ENCODE measurements at regions not wholly inside any gene's neighbourhood (a gene's known extent, or its start where the extent isn't known, plus 50 kb on each side); places are given as distances from the start of the nearest gene placed in this dataset.
"Not testable (repeated sequence)": the region's sequence is repeated elsewhere in the genome, so short reads cannot be mapped to it uniquely, and the experiment has no call there.

DNA sequence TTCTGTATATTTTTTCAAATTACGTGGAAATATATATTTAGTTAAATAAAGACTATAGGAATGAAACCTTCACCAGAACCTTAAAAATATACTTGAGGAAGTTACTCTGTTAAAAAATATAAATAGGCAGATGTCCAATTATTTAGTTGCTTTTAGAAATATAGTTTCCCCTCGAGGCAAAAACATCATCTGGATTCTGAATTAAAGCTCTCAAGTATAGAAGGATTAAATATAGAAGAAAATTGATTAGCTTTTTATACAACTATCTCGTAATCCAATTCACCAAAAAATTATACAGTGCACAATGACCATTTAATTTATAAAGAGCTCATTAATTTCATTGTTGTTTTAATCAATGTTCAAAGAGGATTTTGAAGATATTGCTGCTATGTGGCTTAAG is 601.4 kb downstream of the GABRG2 start:
- H3K4me1 Mint-ChIP-seq: no peaks in the 10 kb centered on the region
- H3K36me3 Mint-ChIP-seq (ENCODE audit: low read depth): no peaks in the 10 kb centered on the region
- ATAC-seq (no peak), DNase-seq (no peak)
- no peak overlapping the region for H3K27ac Mint-ChIP-seq
- peaks cover 6% of the 10 kb centered on the region for H3K9me3 Mint-ChIP-seq
- H3K27me3 Mint-ChIP-seq: no peaks in the 10 kb centered on the region
- no peak overlapping the region for H3K4me3 Mint-ChIP-seq

DNA sequence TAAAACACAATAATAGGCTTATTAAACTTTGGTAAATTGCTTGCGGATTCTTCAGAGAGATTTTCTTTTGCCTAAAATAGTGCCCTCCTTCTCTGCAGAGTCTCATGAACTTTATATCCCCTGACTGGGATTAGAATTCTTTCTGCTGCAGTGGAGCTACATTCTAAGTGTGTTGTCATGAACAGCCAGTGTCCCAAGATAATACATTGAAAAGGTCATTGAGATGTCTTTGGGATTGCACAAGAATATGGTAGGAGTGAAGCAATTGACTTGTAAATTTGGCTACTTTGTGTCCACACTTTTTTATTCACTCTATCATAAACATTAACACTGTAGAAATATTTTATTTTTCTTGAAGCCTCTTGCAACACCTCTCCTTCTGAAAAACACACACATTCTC is 604.5 kb downstream of the GABRG2 start:
- no peak overlapping the region for H3K27ac Mint-ChIP-seq
- H3K9me3 Mint-ChIP-seq: peaks cover 10% of the 10 kb centered on the region
- DNase-seq: no peak
- H3K36me3 Mint-ChIP-seq (ENCODE audit: low read depth): no peaks in the 10 kb centered on the region
- no peak for ATAC-seq
- no peaks in the 10 kb centered on the region for H3K4me1 Mint-ChIP-seq
- H3K4me3 Mint-ChIP-seq: no peak overlapping the region
- H3K27me3 Mint-ChIP-seq: no peaks in the 10 kb centered on the region

DNA sequence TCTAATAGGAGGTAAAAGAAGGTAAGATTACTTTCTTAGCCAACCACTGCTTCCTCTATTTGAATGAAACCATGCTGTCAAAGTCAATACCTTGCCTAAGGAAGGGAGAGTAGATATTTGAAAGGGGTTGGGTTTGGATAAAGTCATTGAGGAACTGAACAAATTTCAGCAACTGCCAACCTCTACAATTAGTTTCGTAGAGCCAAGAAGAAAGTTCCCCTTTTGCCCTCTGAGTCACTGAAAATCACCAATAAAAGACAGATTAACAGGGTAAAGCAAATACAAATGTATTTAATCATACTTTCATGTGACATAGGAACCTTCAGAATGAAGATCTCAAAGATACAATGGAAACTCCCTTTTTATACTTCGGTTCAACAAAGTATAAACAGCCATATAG is 615.7 kb downstream of the GABRG2 start:
- H3K4me3 Mint-ChIP-seq: no peak overlapping the region
- no peaks in the 10 kb centered on the region for H3K27me3 Mint-ChIP-seq
- no peak overlapping the region for H3K27ac Mint-ChIP-seq
- no peaks in the 10 kb centered on the region for H3K36me3 Mint-ChIP-seq (ENCODE audit: low read depth)
- no peak for ATAC-seq
- no peaks in the 10 kb centered on the region for H3K4me1 Mint-ChIP-seq
- DNase-seq: no peak
- H3K9me3 Mint-ChIP-seq: peaks cover 24% of the 10 kb centered on the region

DNA sequence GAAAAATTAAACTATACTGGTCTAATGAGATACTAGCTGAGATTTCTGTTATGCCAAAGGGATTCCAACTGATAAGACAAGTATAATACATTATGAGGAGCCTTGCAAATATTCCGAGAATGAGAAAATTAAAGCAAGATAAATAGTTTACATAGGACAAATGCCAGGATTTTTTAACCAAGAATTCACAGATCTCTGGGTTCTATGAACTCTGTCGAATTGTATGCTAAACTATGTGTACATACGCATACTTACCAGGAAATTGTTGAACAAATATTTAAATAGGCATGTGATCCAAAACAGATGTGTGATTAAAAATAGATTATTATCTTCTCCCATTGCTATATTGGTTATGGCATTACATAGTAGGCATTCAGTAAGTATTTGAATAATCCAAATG is 616.6 kb downstream of the GABRG2 start:
- ATAC-seq (no peak), DNase-seq (no peak)
- no peaks in the 10 kb centered on the region for H3K27me3 Mint-ChIP-seq
- no peak overlapping the region for H3K4me3 Mint-ChIP-seq
- H3K4me1 Mint-ChIP-seq: no peaks in the 10 kb centered on the region
- peaks cover 24% of the 10 kb centered on the region for H3K9me3 Mint-ChIP-seq
- H3K27ac Mint-ChIP-seq: no peak overlapping the region
- H3K36me3 Mint-ChIP-seq (ENCODE audit: low read depth): no peaks in the 10 kb centered on the region

DNA sequence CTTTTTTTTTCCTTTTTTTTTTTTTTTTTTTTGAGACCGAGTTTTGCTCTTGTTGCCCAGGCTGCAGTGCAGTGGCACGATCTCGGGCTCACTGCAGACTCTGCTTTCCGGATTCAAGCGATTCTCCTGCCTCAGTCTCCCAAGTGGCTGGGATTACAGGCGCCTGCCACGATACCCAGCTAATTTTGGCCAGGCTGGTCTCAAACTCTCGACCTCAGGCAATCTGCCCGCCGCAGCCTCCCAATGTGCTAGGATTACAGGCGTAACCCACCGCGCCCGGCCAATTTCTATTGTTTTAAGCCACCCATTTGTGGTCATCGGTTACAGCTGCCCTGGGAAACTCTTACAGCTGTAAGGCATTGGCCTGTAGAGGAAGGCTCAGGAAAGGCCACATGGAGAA is 617.7 kb downstream of the GABRG2 start:
- H3K4me3 Mint-ChIP-seq: no peak overlapping the region
- H3K27me3 Mint-ChIP-seq: no peaks in the 10 kb centered on the region
- ATAC-seq (no peak), DNase-seq (no peak)
- H3K4me1 Mint-ChIP-seq: no peaks in the 10 kb centered on the region
- H3K27ac Mint-ChIP-seq: no peak overlapping the region
- H3K9me3 Mint-ChIP-seq: peaks cover 20% of the 10 kb centered on the region
- H3K36me3 Mint-ChIP-seq (ENCODE audit: low read depth): no peaks in the 10 kb centered on the region

DNA sequence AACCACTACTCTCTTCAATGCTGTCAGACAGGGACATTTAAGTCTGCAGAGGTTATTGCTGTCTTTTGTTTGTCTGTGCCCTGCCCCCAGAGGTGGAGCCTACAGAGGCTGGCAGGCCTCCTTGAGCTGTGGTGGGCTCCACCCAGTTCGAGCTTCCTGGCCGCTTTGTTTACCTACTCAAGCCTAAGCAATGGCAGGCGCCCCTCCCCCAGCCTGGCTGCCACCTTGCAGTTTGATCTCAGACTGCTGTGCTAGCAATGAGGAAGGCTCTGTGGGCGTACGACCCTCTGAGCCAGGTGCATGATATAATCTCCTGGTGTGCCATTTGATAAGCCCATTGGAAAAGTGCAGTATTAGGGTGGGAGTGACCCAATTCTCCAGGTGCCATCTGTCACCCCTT is 628.7 kb downstream of the GABRG2 start:
- H3K36me3 Mint-ChIP-seq (ENCODE audit: low read depth); DNase-seq; H3K4me1 Mint-ChIP-seq; H3K27ac Mint-ChIP-seq; ATAC-seq; H3K4me3 Mint-ChIP-seq; H3K27me3 Mint-ChIP-seq: not testable (repeated sequence)
- H3K9me3 Mint-ChIP-seq: peaks cover 14% of the 10 kb centered on the region

DNA sequence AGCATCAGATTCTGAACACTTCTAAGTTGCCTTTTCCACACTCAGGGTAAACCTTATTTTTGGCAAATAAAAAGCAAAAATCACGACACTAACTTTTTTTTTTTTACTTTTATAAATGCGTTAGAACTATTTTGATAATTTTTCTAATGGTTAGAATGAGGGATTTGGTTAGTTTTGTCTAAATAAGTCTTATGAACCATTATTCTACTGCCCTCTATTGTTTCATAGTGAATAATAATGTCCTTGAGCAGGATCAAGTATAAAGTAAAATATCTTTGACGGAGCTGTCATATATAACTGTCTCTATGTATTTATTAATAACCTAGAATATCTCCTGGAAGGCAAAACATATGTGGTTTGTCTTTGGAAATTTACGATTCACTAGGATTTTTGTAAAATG is 631.8 kb downstream of the GABRG2 start:
- Mint-ChIP-seq H3K4me1 (no peaks in the 10 kb centered on the region), H3K9me3 (peaks cover 14% of the 10 kb centered on the region), H3K27ac (no peak overlapping the region), H3K36me3 (ENCODE audit: low read depth) (no peaks in the 10 kb centered on the region), H3K27me3 (no peaks in the 10 kb centered on the region), H3K4me3 (no peak overlapping the region)
- ATAC-seq (no peak), DNase-seq (no peak)

DNA sequence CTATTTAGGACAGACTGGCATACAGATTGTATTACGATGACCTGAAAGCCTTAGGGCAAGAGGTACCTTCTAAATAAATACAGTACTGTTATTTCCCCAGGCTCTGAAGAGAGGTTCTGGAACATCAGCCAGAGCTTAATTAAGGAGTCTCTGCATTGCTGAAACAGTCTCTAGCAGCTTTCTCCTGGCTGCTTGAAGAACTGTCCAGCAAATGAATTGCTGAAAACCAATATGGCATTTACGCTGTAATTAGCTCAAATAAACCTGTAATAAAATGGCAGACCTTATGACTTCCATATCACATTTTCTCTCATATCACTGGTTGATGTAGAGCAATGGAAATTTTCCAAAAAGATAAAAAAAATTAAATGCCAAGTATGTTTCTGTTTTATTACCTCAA is 636.3 kb downstream of the GABRG2 start:
- no peaks in the 10 kb centered on the region for H3K36me3 Mint-ChIP-seq (ENCODE audit: low read depth)
- H3K27me3 Mint-ChIP-seq: no peaks in the 10 kb centered on the region
- H3K27ac Mint-ChIP-seq: no peak overlapping the region
- no peak for DNase-seq
- H3K4me3 Mint-ChIP-seq: no peak overlapping the region
- peaks cover 3% of the 10 kb centered on the region for H3K9me3 Mint-ChIP-seq
- no peaks in the 10 kb centered on the region for H3K4me1 Mint-ChIP-seq
- ATAC-seq: no peak

DNA sequence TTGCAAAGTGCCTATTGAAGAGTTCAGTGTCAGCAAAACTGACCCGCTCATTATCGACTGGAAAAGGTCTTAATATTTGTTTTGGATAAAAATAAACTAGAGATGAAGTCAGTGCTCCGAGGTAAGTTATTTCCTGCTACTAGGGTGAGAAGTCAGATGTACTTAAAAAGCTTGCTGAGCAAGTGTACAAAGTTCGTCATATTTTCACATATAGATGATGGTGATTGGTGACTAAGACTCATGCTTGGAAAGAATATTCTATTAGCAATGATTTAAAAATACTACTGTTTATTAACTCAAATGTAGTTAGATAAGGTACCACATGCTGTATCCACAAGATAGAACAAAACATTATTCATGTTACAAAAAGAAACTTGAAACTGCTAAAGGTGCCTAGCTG is 643.7 kb downstream of the GABRG2 start:
- no peaks in the 10 kb centered on the region for H3K27me3 Mint-ChIP-seq
- no peak overlapping the region for H3K4me3 Mint-ChIP-seq
- peaks cover 7% of the 10 kb centered on the region for H3K9me3 Mint-ChIP-seq
- DNase-seq (no peak), ATAC-seq (no peak)
- no peaks in the 10 kb centered on the region for H3K36me3 Mint-ChIP-seq (ENCODE audit: low read depth)
- H3K27ac Mint-ChIP-seq: no peak overlapping the region
- no peaks in the 10 kb centered on the region for H3K4me1 Mint-ChIP-seq

DNA sequence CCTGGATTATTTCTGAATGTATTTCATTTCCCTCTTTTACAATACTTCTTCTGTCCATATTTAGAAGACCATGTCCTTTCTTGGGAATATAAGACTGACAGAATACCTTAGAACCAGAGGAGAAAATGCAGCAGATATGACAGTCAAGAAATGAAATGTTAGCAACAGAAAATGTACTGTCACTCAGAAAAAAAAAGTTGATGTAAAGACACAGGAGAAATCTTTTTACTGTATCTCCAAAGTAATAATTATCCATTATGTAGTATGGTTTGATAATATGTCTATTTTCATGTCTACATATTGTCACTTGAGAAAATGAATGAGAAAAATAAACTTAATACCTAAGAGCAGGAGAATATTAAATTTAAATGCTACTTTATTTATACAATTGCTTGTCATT is 652.1 kb downstream of the GABRG2 start:
- ATAC-seq (no peak), DNase-seq (no peak)
- Mint-ChIP-seq H3K4me1 (no peaks in the 10 kb centered on the region), H3K36me3 (ENCODE audit: low read depth) (no peaks in the 10 kb centered on the region), H3K27me3 (no peaks in the 10 kb centered on the region), H3K27ac (no peak overlapping the region), H3K4me3 (no peak overlapping the region), H3K9me3 (peaks cover 10% of the 10 kb centered on the region)

DNA sequence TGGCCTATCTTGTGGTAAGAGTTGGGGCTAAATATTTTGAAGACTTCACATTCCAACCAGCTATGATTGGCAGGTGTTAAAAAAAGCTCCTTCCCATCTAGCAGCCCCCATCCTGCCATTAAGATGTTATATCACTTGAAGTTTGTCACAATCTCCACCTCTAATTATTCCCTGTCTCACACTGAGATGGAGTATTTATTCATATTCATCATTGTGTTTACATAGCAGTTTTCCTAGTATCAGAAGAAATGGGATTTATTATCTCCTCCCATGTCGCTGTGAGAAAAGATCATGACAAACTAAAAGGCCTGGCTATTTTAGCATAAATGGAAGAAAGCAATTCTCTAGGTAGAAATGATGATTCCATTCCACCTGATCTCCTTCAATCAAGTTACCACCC is 653.6 kb downstream of the GABRG2 start:
- peaks cover 14% of the 10 kb centered on the region for H3K9me3 Mint-ChIP-seq
- ATAC-seq (no peak), DNase-seq (no peak)
- no peaks in the 10 kb centered on the region for H3K27me3 Mint-ChIP-seq
- no peak overlapping the region for H3K4me3 Mint-ChIP-seq
- no peaks in the 10 kb centered on the region for H3K36me3 Mint-ChIP-seq (ENCODE audit: low read depth)
- no peaks in the 10 kb centered on the region for H3K4me1 Mint-ChIP-seq
- H3K27ac Mint-ChIP-seq: no peak overlapping the region

DNA sequence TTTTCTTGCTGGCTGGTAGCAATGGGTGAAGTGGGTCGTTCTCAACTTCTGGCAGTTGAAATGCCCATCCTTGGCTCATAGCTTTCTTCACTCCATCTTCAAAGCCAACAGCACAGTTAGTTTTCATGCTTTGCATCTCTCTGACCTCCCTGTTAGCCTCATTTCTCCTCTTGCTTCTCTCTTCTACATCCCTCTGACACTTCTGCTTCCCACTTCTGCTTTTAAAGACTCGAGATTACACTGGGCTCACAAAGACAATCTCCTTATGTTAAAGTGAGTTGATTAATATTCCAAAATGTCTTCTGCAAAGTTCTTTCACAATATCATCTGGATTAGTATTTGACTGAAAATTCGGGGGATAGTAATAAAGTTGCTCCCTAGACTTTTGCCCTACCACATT is 684.8 kb upstream of the CCNG1 start:
- Mint-ChIP-seq H3K36me3 (ENCODE audit: low read depth) (no peaks in the 10 kb centered on the region), H3K9me3 (peaks cover 21% of the 10 kb centered on the region), H3K4me1 (no peaks in the 10 kb centered on the region), H3K27ac (no peak overlapping the region), H3K27me3 (no peaks in the 10 kb centered on the region), H3K4me3 (no peak overlapping the region)
- ATAC-seq: no peak
- DNase-seq: no peak

DNA sequence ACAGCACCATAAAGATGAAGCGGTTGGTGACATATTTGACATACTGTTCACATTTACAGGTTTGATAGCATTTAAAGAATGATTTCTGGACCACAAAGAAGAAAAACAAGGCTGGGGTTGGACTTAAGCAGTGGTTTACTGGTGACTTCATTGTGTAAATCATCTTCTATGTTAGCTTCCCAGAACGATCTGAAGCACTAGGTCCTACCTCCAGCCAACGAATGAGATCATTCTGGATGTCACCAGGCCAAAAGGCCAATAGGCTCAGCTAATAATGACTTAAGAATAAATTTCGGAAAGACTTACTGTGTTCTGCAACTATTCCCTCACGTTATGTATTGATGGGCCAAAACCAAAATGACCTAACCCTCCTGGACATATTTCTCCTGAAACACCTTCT is 675.3 kb upstream of the CCNG1 start:
- Mint-ChIP-seq H3K36me3 (ENCODE audit: low read depth) (no peaks in the 10 kb centered on the region), H3K27me3 (no peaks in the 10 kb centered on the region), H3K4me1 (no peaks in the 10 kb centered on the region), H3K27ac (no peak overlapping the region), H3K9me3 (peaks cover 16% of the 10 kb centered on the region), H3K4me3 (no peak overlapping the region)
- ATAC-seq (no peak), DNase-seq (no peak)

DNA sequence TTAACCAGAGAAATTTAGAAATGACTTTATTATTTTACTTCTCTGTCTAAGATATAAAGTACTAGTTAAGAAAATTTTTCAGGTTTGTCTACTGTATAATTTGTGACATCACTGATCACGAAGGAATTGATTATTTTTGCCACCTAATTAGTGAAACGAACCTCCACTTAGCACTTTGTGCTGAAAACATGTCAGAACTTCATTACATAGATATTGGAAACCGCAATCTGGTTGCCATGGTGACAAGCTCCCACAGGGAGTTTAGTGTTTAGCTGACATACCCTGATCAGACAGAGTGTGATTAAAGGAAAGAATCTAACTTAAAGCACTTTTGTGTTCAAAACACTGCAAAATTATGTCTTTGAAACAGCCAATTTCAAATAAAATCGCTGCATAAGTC is 668.4 kb upstream of the CCNG1 start:
- Mint-ChIP-seq H3K9me3 (no peaks in the 10 kb centered on the region), H3K36me3 (ENCODE audit: low read depth) (no peaks in the 10 kb centered on the region), H3K4me3 (no peak overlapping the region), H3K27ac (no peak overlapping the region), H3K4me1 (no peaks in the 10 kb centered on the region), H3K27me3 (no peaks in the 10 kb centered on the region)
- no peak for DNase-seq
- no peak for ATAC-seq

DNA sequence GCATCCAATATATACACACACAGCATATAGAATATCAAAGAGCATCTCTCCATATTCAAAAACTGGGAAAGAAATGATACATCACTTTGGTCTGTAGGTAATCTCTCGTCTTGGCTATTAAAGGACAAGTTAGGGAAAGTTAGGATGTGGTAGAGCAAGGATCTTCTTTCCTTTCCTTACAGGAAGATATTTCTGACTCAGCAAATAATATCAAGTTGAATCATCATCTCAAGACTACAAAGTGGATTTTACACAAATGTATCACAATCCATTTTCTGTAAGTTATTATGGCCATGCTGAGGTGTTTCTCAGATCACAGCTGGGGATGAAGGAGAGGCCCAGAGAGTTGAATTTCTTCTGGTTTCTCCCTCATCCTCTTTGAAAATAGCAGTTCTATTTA is 651.7 kb upstream of the CCNG1 start:
- H3K27ac Mint-ChIP-seq: no peak overlapping the region
- H3K4me3 Mint-ChIP-seq: no peak overlapping the region
- no peaks in the 10 kb centered on the region for H3K27me3 Mint-ChIP-seq
- H3K9me3 Mint-ChIP-seq: peaks cover 23% of the 10 kb centered on the region
- H3K4me1 Mint-ChIP-seq: no peaks in the 10 kb centered on the region
- ATAC-seq: no peak
- no peak for DNase-seq
- no peaks in the 10 kb centered on the region for H3K36me3 Mint-ChIP-seq (ENCODE audit: low read depth)

DNA sequence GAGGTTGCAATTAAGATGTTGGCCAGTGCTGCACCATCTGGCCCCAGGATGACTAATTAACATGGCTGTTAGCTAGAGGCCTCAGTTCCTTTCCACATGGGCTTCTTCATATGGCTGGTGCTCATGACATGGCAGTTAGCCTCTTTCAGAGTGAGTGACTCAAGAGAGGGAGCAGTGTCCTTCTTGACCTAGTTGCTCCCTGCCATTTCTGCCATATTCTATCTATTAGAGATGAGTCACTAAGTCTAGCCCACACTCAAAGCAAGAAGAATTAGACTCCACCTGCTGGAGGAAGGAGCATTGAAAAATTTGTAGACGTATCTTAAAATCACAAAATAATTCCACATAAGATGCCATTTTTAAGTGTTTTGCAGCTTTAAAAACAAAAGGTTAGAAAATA is 651.2 kb upstream of the CCNG1 start:
- ATAC-seq (no peak), DNase-seq (no peak)
- Mint-ChIP-seq H3K4me1 (no peaks in the 10 kb centered on the region), H3K4me3 (no peak overlapping the region), H3K9me3 (peaks cover 23% of the 10 kb centered on the region), H3K36me3 (ENCODE audit: low read depth) (no peaks in the 10 kb centered on the region), H3K27me3 (no peaks in the 10 kb centered on the region), H3K27ac (no peak overlapping the region)
